GDM1 (cell line): ENCODE measurements at regions not wholly inside any gene's neighbourhood (a gene's known extent, or its start where the extent isn't known, plus 50 kb on each side); places are given as distances from the start of the nearest gene placed in this dataset.

Experiments
- DNase-seq: peaks from one replicate; lab custom pipeline; 2025; lab: John Stamatoyannopoulos, UW

GRCh38 chr13:104769545-104769944, 1703.3 kb upstream of the SLC10A2 start:
- DNase-seq: no peak

DNA sequence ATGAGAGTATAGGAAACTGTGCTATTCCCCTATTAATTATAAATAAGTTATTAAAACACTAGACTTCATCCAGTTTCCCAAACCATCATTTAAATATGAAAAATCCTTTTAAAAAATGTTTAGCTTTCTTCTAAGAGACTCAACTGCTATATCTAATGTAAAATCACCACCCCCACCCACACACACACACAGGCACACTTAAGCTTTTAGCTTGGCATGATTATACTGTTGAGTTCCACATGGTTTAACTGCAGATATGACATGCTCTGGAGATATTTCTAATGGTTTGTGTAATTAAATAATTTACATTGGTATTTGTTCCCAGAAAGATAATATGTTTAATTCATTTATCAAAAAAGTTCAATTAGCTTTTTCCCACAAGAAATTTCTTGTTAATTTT, 1700.1 kb upstream of the SLC10A2 start:
- DNase-seq: no peak

DNA sequence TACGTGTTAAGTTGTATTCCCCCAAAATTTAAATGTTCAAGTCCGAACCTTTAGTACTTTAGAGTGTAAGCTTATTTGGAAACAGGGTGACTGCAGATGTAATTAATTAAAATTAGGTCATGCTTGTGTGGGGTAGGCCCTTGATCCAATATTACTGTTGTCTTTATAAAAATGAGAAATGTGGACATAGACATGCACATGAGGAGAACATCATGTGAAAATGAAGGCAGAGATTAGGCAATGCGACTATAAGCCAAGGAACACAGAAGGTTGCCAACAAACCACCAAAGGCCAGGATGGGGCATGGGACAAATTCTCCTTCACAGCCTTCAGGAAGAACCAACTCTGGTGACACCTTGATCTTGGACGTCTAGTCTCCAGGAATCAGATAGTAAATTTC, 1698.4 kb upstream of the SLC10A2 start:
- no peak for DNase-seq

- no peak for DNase-seq
Measured at GRCh38 chr13:104759069-104759468, 1692.9 kb upstream of the SLC10A2 start.

GRCh38 chr13:104757712-104758111, 1691.5 kb upstream of the SLC10A2 start:
- no peak for DNase-seq

- DNase-seq: no peak
Measured at GRCh38 chr13:104750377-104750776, 1684.2 kb upstream of the SLC10A2 start.

DNA sequence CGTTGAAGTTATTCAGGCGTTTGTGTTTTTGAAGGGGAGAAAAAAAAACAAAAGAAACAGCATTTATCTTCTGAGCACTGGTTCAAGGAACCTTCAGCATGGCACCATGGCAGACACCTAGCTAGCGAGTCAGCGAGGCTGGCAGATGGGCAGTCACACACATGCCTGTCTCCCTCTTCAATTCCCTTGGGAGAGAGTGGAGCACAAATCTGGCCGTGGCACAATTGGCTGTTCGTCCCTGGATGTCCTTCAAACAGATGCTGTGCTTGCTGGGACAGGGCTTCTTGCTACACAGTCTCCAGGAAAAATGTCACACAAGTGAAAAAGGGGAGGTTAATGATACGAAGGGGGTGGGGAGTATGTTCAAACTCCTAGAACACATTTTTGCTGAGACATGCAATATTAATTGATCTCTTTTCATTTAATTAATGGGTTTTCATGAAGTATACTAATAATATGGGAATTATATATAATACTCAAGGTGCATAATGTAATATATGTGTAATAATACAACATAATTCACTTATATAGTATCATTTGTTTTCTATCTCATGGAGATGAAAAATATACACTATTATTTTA, 1674.5 kb upstream of the SLC10A2 start:
- DNase-seq: no peak

GRCh38 chr13:104737713-104738112, 1671.5 kb upstream of the SLC10A2 start:
- DNase-seq: no peak

DNA sequence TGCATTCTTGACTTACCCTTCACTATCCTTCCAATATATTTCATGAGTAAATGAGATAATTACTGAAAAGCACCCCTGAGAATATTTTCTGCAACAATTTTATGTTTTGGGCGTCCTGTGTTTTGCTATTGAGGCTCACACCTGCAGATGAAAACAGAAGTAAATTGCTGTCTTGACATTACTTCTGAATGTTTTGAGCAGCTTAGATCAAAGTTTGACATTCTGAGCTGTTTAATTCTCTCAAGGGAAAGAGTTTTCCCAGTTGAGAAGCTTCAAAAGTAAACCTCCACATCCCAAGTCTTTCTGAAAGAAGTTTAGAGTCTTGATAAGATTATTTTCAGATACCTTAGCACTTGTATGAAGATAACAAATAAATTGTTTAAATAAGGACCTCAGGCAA, 1667.2 kb upstream of the SLC10A2 start:
- no peak for DNase-seq

GRCh38 chr13:104715111-104715510, 1648.9 kb upstream of the SLC10A2 start:
- DNase-seq: no peak

DNA sequence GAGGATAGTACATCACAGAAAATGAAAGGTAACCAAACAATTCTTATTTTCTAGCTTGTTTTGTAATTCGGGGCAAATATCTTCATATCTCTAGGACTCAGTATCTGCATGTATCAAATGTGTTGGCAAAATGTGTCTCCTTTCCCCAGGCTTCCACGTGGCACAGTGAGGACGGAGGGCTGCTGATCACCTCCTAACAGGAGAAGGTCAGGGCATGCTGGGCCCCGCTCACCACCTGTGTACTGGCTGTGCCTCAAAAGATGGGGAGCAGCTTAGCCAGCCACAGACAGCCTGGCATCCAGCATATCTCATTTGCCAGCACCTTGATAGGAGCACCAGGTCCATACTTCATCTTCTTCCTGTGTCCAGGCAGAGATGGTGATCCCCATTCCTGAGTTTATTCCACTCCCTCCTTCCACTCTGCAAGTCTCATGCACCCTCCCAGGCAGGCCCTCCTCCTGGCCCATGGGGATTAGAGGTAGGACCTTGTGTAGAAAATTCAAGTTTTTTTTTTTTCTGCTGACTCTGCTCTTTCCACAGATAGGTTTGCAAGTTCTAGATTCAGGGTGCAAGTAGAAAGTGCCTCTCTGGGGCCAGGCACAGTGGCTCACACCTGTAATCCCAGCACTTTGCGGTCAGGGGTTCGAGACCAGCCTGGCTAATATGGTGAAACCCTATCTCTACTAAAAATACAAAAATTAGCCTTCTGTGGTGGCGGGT, 1639.0 kb upstream of the SLC10A2 start:
- no peak for DNase-seq

- no peak for DNase-seq
Measured at GRCh38 chr13:104701591-104701990, 1635.4 kb upstream of the SLC10A2 start.

DNA sequence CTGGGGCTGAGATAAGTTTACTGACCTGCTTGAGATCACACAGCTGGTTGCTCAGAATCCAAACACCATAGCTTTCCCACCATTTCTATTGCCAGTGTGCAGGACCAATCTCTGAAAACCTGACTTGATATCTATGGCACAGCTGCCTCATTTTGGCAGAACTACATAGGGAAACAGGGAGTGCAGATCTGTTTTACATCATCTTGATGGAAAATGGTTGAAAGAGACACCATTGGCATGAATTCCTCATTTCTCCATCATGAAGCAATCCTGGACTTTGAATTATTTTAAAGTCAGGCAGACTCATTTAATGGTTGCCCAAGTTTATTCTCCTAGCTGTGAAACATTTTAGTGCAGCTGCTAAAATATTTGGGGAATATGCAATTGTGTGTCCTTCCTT, 1628.2 kb upstream of the SLC10A2 start:
- DNase-seq: no peak

- no peak for DNase-seq
Measured at GRCh38 chr13:104693126-104693525, 1626.9 kb upstream of the SLC10A2 start.

DNA sequence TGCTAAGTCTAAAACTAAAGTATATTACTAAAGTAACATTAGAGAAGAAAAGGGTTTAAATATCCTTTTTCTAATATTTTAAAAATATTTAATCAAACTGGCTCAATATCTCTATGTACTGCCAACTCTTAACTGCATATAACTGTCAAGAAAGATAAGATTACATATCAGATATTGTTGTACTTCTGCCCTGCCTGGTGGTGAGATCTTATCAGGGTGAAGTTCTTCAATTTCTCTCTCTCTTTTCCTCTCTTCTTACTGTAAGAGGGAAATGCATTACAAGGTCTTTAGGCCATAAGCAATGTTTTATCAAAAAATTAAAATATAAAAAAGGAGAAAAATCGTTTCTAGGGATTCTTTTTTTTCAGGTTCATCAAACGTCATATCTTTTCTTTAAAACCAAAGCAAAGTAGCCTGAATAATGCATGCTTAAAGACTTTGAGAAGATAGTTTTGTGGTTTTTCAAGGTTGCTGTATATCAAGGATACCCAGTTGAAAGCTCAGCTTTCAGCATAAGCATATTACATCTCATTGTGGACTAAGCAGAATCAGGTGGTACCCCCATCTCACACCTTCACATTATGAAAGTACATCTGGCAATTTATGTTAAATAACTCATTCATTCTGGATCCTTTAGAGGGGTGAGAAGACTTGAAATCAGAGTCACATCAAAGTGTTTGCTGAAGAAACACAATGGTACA, 1625.7 kb upstream of the SLC10A2 start:
- DNase-seq: no peak

- no peak for DNase-seq
Measured at GRCh38 chr13:104686484-104686883, 1620.3 kb upstream of the SLC10A2 start.

DNA sequence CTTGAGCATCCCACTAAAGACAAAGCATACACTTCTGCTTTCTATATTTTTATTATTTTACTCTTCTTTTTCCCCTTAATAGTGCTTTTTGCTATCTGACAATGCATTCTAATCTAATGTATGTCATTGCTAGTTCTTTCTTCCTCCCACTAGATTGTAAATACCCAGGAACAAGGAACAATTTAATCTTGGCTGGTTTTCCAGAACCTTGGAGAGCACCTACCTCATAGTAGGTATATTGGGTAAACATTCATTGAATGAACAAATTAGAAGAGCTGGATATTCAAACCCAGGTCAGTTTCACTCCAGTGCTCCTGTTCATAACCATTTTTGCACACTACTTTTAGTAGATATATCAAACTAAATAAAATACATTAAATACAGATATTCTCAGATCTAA, 1617.6 kb upstream of the SLC10A2 start:
- no peak for DNase-seq

DNA sequence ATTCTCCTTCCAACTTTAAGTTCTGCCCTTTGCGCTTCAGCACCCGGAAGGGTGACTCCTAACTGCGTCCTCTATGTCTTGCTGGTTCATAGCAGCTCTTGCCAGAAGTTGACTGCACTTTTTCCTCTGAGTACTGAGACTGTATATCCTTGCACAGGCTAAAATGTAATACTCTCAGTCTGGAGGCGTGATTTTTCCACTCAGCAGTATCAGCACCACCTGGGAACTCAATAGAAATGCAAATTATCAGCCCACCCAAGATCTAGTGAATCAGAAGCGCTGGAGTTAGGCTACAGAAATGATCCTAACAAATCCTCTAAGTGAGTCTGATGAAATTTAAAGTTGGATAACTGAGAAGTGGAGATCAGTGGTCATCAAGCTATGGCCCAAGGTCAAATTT, 1611.9 kb upstream of the SLC10A2 start:
- no peak for DNase-seq

GRCh38 chr13:104671901-104672300, 1605.7 kb upstream of the SLC10A2 start:
- no peak for DNase-seq

GRCh38 chr13:104657196-104657595, 1591.0 kb upstream of the SLC10A2 start:
- DNase-seq: no peak

DNA sequence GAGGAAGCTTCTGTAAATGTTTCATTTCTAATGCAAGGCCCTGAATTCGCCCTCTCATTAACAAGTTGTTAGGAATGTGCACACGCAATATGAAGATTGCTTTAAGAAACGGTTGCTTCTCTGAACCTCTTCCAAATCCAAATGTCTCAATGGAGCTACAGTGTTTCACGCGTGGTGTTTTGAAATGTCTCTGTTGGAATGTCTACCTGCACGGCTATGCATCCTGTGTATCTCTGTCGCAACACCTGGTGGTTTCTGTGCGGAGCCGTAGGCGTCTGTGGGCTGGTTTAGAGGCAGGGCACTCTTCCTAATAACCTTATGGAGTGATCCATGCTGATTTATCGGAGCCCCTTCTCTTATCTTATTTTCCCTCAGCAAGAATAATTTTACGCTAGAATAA, 1584.2 kb upstream of the SLC10A2 start:
- DNase-seq: no peak

DNA sequence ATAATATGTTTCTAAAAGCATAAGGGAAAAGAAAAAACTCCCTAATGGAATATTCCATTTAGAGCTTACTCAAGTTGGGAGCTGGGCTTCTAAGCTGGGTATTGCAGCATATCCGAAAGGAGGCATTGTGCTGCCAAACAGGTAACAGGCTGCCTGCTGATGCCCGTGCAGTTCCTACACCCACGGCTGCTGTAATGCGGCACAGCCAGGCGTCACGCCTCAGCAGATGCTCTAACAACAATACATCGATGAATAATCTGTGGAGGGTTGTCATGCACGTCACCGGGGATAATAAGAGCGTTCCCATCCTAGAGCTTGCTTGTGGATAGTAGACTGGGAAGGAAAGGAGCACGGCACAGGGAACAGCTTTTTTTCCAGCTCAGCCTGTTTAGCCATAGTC, 1582.1 kb upstream of the SLC10A2 start:
- DNase-seq: no peak

DNA sequence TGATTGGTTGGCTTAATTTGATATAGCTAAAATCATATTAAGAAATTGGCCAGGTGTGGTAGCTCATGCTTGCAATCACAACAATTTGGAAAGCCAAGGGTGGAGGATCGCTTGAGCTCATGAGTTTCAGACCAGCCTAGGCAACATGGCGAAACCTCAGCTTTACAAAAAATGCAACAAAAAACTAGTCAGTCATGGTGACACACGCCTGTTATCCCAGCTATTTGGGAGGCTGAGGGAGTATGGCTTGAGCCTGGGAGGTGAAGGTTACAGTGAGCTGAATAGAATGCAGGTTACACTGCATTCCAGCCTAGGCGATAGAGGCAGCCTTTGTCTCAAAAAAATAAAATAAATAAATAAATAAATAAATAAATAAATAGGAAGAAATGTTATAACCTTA, 1579.6 kb upstream of the SLC10A2 start:
- DNase-seq: no peak

GRCh38 chr13:104641309-104641708, 1575.1 kb upstream of the SLC10A2 start:
- DNase-seq: no peak
